Keratinocyte (primary cell): ENCODE measurements at regions not wholly inside any gene's neighbourhood (a gene's known extent, or its start where the extent isn't known, plus 50 kb on each side); places are given as distances from the start of the nearest gene placed in this dataset.

ENCODE experiments used
- DNase-seq: peaks from one replicate; pipeline ENCODE4 v3.0.0-alpha.2; 2011; ENCODE audit warnings: low read depth, missing footprints, low spot score
- FAIRE-seq: peaks from 2 replicates; lab custom pipeline; 2011; peaks lifted over from hg19 to GRCh38; lab: Jason Lieb, UNC
- H2AFZ ChIP-seq: 2 replicates; pipeline ENCODE4 v1.6.0; 2012; ENCODE audit warnings: low read length, control low read depth, inconsistent platforms; ENCODE audit not compliant: control insufficient read depth
- H3K27ac ChIP-seq: 2 replicates; pipeline ENCODE4 v1.5.1; 2011; ENCODE audit warnings: low read length; ENCODE audit not compliant: control insufficient read depth, insufficient read depth
- H3K27me3 ChIP-seq: 3 replicates; pipeline ENCODE4 v1.6.0; 2011; ENCODE audit warnings: low read length; ENCODE audit not compliant: control insufficient read depth, insufficient read depth; ENCODE audit errors: extremely low read depth
- H3K36me3 ChIP-seq, 2 experiments: 2 replicates in 1 of 2; 3 replicates in 1 of 2; pipeline ENCODE4 v1.5.1; 2011; ENCODE audit warnings: low read length in 2 of 2, mild to moderate bottlenecking in 1 of 2; ENCODE audit not compliant: control insufficient read depth in 2 of 2, insufficient read depth in 2 of 2; ENCODE audit errors: extremely low read depth in 1 of 2
- H3K4me1 ChIP-seq: 3 replicates; pipeline ENCODE4 v1.5.1; 2011; ENCODE audit warnings: low read length; ENCODE audit not compliant: control insufficient read depth, insufficient read depth; ENCODE audit errors: extremely low read depth
- H3K4me2 ChIP-seq: 3 replicates; pipeline ENCODE4 v1.6.0; 2011; ENCODE audit warnings: low read depth, low read length; ENCODE audit not compliant: control insufficient read depth, insufficient read depth; ENCODE audit errors: extremely low read depth
- H3K4me3 ChIP-seq, 3 experiments: fragments of 200-600 bp in 1 of 3; sonication (generic) in 1 of 3; 2 replicates in 2 of 3; 3 replicates in 1 of 3; pipeline ENCODE4 v1.5.1; 2011 to 2016; ENCODE audit warnings: low read length in 3 of 3, mild to moderate bottlenecking in 3 of 3, control low read depth in 2 of 3, inconsistent platforms in 1 of 3, low read depth in 1 of 3, mixed read lengths in 1 of 3, mixed run types in 1 of 3, moderate library complexity in 1 of 3; ENCODE audit not compliant: control insufficient read depth in 2 of 3, insufficient read depth in 2 of 3; ENCODE audit errors: extremely low read depth in 1 of 3
- H3K79me2 ChIP-seq: 2 replicates; pipeline ENCODE4 v1.6.0; 2012; ENCODE audit warnings: low read length; ENCODE audit not compliant: control insufficient read depth, insufficient read depth
- H3K9ac ChIP-seq: 3 replicates; pipeline ENCODE4 v1.6.0; 2011; ENCODE audit warnings: low read length; ENCODE audit not compliant: control insufficient read depth, insufficient read depth; ENCODE audit errors: extremely low read depth
- H3K9me1 ChIP-seq: 3 replicates; pipeline ENCODE4 v1.6.0; 2011; ENCODE audit warnings: low read length; ENCODE audit not compliant: control insufficient read depth, insufficient read depth; ENCODE audit errors: extremely low read depth
- H3K9me3 ChIP-seq: 2 replicates; pipeline ENCODE4 v1.5.1; 2012; ENCODE audit warnings: low read depth, low read length; ENCODE audit not compliant: control insufficient read depth
- H4K20me1 ChIP-seq: 3 replicates; pipeline ENCODE4 v1.6.0; 2011; ENCODE audit warnings: low read length; ENCODE audit not compliant: control insufficient read depth, insufficient read depth; ENCODE audit errors: extremely low read depth
- EZH2 ChIP-seq: IDR thresholded peaks from one replicate; pipeline ENCODE4 v1.6.1; 2012; ENCODE audit warnings: inconsistent platforms, mild to moderate bottlenecking, low read length, moderate library complexity
- dilution Hi-C: fragments of 300-500 bp; cut with MboI; formaldehyde crosslinking; loops from one replicate; pipeline ENCODE4 v1.7.0; 2020; ENCODE audit warnings: low sequenced_read_pairs; ENCODE audit not compliant: extremely low pct_ligation_motif_present
- TF ChIP-seq, protein P1 (sequence below), 3 experiments: IDR thresholded peaks in 1 of 3; conservative IDR thresholded peaks in 1 of 3; optimal IDR thresholded peaks in 1 of 3; 2 replicates in 2 of 3; 3 replicates in 1 of 3; pipeline versions ENCODE3 to v1.5.1; 2011; ENCODE audit warnings: low read length in 3 of 3, mild to moderate bottlenecking in 3 of 3, moderate library complexity in 2 of 3, control low read depth in 1 of 3, inconsistent platforms in 1 of 3; ENCODE audit not compliant: insufficient read depth in 2 of 3; ENCODE audit errors: extremely low read depth in 1 of 3

DNA sequence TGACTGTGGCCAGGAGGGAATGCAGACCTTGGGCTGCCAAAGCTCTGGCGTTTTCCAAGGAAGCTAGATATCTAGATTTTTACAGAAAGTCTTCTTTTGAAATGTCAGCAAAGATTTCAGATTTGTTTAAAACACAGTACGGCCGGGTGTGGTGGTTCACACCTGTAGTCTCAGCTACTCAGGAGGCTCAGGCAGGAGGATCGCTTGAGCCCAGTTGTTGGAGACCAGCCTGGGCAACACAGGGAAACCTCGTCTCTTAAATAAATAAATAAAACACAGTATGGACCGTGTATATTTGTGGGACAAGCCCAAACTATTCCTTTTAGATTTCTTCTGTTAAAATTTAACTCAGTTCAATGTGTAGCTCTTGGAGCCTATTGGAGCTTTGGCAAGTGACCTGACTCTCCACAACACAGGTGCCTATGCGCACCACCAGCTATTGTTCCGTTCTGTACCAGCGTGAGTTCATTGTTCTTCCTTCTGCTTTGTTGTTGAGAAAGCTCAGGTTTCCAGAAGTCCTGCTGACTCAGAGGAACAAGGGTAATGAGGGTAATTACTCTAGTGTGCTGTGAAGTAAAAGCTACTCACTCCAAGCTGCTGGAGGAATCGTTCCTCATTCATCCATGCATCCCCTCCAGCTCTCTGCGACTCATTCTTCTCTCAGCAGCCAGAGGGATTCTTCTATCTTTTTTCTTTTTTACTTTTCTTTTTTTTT is 73.1 kb upstream of the SLC6A6 start:
- H3K27ac ChIP-seq, result no peak overlapping the region
- no peaks in the 10 kb centered on the region for H3K79me2 ChIP-seq
- H3K4me2 ChIP-seq, result peak overlapping the region; percentile 14
- H4K20me1 ChIP-seq, result no peaks in the 10 kb centered on the region
- no peaks in the 10 kb centered on the region for H3K36me3 ChIP-seq
- FAIRE-seq (peak; percentile 94), DNase-seq (peak; percentile 38)
- no peak overlapping the region for H3K9ac ChIP-seq
- H3K4me3 ChIP-seq, result no peak overlapping the region
- H3K9me1 ChIP-seq, result no peaks in the 10 kb centered on the region
- no peak for TF ChIP-seq EZH2
- TF ChIP-seq, protein P1, sequence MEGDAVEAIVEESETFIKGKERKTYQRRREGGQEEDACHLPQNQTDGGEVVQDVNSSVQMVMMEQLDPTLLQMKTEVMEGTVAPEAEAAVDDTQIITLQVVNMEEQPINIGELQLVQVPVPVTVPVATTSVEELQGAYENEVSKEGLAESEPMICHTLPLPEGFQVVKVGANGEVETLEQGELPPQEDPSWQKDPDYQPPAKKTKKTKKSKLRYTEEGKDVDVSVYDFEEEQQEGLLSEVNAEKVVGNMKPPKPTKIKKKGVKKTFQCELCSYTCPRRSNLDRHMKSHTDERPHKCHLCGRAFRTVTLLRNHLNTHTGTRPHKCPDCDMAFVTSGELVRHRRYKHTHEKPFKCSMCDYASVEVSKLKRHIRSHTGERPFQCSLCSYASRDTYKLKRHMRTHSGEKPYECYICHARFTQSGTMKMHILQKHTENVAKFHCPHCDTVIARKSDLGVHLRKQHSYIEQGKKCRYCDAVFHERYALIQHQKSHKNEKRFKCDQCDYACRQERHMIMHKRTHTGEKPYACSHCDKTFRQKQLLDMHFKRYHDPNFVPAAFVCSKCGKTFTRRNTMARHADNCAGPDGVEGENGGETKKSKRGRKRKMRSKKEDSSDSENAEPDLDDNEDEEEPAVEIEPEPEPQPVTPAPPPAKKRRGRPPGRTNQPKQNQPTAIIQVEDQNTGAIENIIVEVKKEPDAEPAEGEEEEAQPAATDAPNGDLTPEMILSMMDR (optimal IDR thresholded peaks at IDR 0.05 in 1 of 3, IDR thresholded peaks at IDR 0.05 in 1 of 3, conservative IDR thresholded peaks at IDR 0.05 in 1 of 3; ENCODE audit: extremely low read depth in 1 of 3, insufficient read depth in 2 of 3, low read length in 3 of 3), result no peak
- dilution Hi-C loops, result no loop called here
- no peaks in the 10 kb centered on the region for H3K27me3 ChIP-seq
- peaks cover 33% of the 10 kb centered on the region for H3K4me1 ChIP-seq
- H2AFZ ChIP-seq, result no peak overlapping the region
- H3K9me3 ChIP-seq, result no peaks in the 10 kb centered on the region

DNA sequence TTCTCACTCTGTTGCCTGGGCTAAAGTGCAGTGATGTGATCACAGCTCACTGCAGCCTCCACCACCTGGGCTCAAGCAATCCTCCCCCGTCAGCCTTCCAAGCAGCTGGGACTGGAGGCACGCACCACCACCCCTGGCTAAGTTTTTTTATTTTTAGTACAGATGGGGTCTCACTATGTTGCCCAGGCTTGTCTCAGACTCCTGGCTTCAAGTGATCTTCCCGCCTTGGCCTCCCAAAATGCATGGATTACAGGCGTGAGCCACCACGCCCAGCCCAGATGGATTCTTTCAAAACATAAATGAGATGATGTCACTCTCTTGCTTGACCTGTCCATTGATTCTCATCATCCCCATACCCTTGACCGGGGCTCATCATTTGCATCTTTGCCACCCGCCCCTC is 72.6 kb upstream of the SLC6A6 start:
- no peak overlapping the region for H2AFZ ChIP-seq
- dilution Hi-C loops, result no loop called here
- H3K36me3 ChIP-seq, result no peaks in the 10 kb centered on the region
- H3K9ac ChIP-seq, result no peak overlapping the region
- H3K27me3 ChIP-seq, result no peaks in the 10 kb centered on the region
- no peaks in the 10 kb centered on the region for H3K9me3 ChIP-seq
- H3K4me3 ChIP-seq, result no peak overlapping the region
- H3K4me1 ChIP-seq, result peaks cover 27% of the 10 kb centered on the region
- FAIRE-seq (no peak), DNase-seq (no peak)
- H3K79me2 ChIP-seq, result no peaks in the 10 kb centered on the region
- H4K20me1 ChIP-seq, result no peaks in the 10 kb centered on the region
- H3K9me1 ChIP-seq, result no peaks in the 10 kb centered on the region
- H3K4me2 ChIP-seq, result peak overlapping the region; percentile 14
- TF ChIP-seq EZH2, result no peak
- TF ChIP-seq, protein P1 (optimal IDR thresholded peaks at IDR 0.05 in 1 of 3, IDR thresholded peaks at IDR 0.05 in 1 of 3, conservative IDR thresholded peaks at IDR 0.05 in 1 of 3; ENCODE audit: extremely low read depth in 1 of 3, insufficient read depth in 2 of 3, low read length in 3 of 3), result no peak
- no peak overlapping the region for H3K27ac ChIP-seq
